Fibroblast of skin of abdomen (primary cell): ENCODE measurements at regions not wholly inside any gene's neighbourhood (a gene's known extent, or its start where the extent isn't known, plus 50 kb on each side); places are given as distances from the start of the nearest gene placed in this dataset.

ENCODE experiments used
- DNase-seq: peaks from one replicate; pipeline ENCODE4 v3.0.0-alpha.2; 2013

GRCh38 chr20:40488401-40488800, 200.6 kb downstream of the MAFB start:
- DNase-seq = no peak

DNA sequence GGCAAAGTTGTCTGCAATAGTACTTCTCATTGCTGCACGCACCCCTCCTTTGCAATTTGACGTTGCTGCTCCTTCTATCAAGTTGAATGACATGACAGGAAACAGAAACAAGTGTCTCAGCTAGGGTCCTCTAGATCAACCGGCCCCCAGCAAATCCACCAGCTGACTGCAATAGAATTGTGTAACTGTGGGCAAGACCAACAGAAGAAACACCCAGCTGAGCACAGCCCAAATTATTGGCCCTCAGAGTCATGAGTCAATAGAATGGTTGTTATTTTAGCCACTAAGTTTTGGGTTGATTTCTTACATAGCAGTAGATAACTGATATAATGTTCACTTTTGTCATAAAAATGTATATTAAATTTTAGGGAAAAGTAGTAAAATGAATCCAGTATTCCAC, 202.7 kb downstream of the MAFB start:
- no peak for DNase-seq

GRCh38 chr20:40481743-40482458, 207.1 kb downstream of the MAFB start:
- DNase-seq = no peak

- peak; percentile 43 for DNase-seq
Observed at GRCh38 chr20:40481337-40481736, 207.7 kb downstream of the MAFB start.

DNA sequence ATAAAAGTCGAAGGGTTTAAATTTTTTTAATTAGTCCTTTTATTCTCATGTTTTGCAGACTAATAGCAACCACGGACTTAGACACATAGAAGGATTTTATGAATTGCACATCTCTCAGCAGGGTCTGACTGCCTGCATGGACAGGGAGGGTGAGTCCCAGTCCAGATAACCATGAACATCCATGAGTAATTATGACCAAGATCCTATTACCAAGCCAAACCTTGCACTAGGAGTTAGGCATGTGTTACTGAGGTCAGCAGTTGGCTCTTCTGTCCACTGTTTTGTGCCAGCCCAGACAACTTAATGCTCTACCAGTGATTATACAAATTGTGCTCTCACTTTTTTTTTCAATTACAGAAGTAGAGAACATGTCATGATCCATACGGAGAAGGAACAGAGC, 211.2 kb downstream of the MAFB start:
- DNase-seq = no peak

- peak; percentile 57 for DNase-seq
Observed at GRCh38 chr20:40476461-40476860, 212.6 kb downstream of the MAFB start.

DNA sequence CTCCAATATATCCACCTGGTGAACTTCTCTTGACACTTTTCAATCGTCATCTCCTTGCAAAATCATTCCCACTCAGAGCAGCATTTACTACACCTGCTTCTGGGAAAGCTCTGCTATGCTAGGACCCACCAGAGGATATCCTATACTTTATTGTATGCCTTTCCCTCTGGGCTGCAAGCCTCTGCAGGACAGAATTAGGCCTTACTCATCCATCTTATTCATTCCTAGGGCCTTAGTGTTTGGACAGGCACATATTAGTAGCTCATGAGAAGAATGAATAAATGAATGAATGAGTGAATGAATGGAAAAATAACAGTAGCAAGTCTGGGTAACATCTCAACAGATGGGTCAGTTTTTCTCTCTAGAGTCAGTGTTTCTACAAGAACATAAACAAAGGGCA, 216.1 kb downstream of the MAFB start:
- DNase-seq = no peak

DNA sequence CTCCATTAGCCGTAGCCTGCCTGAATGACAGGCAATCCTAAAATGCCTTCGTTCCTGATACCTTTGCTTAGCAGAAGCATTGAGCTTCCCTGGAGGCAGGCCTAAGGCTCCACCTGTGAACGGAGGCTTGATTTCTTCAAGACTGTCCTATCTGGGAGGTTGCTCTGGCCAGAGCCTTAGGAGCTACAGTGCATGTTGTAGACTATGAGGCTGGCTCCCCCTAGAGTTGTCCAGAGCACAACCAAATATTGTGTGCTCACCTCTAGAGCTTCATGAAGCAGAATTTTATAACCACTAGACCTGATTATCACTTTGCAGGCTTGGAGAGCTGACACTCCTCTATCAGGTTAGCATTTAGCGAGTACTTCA, 217.8 kb downstream of the MAFB start:
- DNase-seq = peak; percentile 16

- no peak for DNase-seq
Observed at GRCh38 chr20:40470445-40471260, 218.4 kb downstream of the MAFB start.

- no peak for DNase-seq
Observed at GRCh38 chr20:40468759-40469158, 220.3 kb downstream of the MAFB start.

DNA sequence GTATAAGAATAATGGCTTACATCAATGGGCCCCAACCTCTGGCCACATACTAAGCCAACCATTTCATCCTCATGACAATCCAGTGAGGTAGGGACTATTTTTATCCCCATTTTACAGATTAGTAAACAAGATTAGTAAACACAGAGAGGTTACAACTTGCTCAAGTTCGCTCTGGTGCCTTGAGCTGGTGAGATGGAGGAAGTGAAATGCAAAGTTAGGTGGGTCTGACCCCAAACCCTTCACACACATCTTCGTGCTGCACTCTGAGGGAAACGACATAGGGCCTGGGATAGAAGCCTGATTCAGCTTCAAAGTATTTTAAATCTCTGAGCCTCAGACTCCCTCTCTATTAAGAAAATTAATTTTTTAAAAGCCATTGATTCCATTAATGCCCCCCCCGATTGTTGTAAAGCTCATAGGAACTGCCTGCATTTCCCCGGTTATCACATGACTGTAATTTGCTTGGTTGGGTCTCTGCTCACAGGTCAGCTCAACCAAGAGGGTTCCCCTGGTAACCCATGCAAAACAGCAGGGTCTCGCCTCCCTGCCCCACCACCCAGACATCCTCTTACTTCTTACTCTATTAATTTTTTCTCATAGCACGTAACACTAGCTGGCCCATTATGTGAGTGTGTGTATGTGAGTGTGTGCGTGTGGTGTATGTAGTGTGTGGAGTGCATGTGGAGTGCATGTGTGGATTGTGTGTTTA, 221.2 kb downstream of the MAFB start:
- DNase-seq = no peak

DNA sequence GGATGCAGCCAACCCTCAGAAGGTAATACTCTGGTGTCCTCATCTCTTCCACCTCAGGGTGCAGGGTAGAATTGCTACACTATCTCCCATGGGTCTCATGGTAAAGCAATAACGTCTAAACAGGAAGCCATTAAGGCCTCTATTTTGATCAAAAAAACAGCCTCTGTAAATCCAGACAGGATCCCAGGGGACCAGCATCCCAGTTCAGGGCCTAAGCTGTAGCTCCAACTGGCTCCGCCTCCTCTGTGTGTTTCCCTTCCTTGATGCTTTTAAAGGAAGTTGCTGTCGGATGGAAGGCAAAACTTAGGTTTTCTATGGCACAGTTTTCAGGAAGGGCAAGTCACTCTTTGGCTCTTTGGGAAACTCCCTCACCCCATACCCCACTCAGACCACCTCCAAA, 222.0 kb downstream of the MAFB start:
- no peak for DNase-seq

GRCh38 chr20:40464731-40465208, 224.3 kb downstream of the MAFB start:
- no peak for DNase-seq

- no peak for DNase-seq
Observed at GRCh38 chr20:40463171-40463570, 225.9 kb downstream of the MAFB start.

DNA sequence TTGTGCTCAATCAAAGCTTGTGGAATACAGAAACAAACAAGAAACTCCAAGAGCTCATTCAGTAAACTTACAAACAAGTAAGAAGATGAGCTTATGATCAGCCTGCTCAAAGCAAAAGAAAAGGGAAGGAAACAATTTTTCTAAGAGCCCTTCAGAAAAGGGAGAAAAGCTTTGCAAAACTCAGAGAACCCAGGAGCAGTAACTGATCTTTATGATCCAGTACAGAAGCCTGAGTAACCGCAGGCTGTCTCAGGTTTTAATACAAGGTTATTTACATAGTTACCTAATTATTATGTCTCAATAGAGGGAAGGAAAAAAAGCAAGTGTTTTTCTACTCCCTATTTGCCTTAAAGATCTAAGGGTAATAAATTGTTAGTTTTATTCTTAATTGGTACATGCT, 226.5 kb downstream of the MAFB start:
- no peak for DNase-seq

- DNase-seq = no peak
Observed at GRCh38 chr20:40459299-40459698, 229.7 kb downstream of the MAFB start.

- no peak for DNase-seq
Observed at GRCh38 chr20:40457404-40457803, 231.6 kb downstream of the MAFB start.

- DNase-seq = no peak
Observed at GRCh38 chr20:40452758-40453157, 236.3 kb downstream of the MAFB start.

DNA sequence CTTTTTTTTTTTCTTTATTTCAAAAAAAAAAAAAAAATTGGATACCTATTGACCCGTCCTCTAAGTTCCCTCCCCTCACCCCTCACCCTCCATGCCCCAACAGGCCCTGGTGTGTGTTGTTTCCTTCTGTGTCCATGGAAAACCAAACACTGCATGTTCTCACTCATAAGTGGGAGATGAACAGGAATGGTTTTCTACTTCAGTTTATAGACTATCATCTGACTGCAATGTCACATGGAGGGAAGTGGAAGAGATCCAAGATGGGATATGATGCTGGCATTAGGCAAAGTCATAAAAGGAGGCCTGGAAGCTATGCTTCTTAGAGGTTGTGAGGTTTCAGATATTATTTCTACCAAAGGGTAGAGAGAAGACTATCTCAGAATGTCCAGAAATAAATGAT, 237.5 kb downstream of the MAFB start:
- DNase-seq = no peak

- DNase-seq = no peak
Observed at GRCh38 chr20:40449974-40450616, 238.9 kb downstream of the MAFB start.

- no peak for DNase-seq
Observed at GRCh38 chr20:40449144-40449690, 239.8 kb downstream of the MAFB start.

DNA sequence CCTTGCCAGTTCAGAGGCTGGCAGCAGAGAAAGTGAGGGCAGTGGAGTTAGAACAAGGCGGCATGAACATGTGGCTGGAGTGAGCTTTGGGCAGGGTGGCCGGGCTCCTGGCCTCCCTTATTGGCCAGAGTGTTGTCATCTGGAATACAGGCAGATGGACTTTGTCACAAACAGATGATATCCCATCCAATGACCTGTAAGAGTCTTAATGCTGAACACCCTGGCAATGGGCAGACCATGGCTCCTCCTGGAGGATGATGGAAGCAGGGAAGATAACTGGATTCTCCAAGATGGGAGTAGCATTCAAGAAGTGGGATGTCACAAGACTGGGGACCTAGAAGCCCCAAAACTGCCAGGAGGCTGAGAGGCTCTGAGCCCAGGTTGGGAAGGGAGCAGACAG, 242.1 kb downstream of the MAFB start:
- no peak for DNase-seq

- no peak for DNase-seq
Observed at GRCh38 chr20:40444516-40444915, 244.5 kb downstream of the MAFB start.
